NCI-H1436 treated with DMSO at 0.1 percent for 48 hours (cell line): ENCODE measurements at regions not wholly inside any gene's neighbourhood (a gene's known extent, or its start where the extent isn't known, plus 50 kb on each side); places are given as distances from the start of the nearest gene placed in this dataset.

Source experiments
- DNase-seq: peaks from one replicate; lab custom pipeline; 2025; lab: John Stamatoyannopoulos, UW

DNA sequence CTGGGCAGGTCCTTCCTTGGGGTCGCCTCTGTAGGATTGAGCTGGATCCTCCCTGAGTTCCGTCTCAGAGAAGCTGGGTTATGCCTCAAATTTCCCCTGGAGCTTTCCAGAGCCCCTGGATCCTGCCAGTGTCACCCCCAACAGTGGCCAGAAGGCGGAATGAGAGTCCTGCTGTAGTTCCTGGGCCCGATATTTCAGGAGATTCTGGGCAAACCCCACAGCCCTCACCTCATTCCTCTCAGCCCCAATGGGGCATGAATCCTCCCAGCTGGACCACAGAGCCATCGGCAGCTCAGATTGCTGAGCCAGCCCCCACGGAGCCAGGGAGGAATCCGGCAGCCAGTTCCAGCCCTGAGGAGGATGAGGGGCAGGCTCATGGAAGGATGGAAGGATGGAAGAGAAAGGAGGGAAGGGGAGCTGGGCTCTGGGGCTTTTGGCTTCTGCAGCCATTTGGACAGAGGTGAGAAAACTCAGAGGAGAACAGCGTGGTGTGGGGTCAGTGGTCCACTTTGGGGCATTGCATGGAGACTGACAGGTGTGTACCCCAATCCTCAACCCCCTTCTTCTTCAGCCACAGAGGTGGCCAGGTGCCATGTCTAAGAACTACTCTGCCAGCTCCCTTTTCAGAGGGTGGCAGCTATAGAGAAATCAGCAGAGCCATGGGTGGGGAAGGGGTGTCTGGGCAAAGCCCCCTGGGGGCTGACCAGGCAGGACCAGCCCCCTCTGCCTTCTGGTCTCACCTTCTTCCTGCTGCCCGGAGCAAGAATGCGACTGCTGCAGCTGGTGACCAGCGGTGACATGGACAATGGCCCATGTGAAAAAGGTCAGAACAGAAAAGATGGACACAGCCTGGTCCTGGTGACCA is 867.6 kb downstream of the TBC1D22A start:
- no peak for DNase-seq

DNA sequence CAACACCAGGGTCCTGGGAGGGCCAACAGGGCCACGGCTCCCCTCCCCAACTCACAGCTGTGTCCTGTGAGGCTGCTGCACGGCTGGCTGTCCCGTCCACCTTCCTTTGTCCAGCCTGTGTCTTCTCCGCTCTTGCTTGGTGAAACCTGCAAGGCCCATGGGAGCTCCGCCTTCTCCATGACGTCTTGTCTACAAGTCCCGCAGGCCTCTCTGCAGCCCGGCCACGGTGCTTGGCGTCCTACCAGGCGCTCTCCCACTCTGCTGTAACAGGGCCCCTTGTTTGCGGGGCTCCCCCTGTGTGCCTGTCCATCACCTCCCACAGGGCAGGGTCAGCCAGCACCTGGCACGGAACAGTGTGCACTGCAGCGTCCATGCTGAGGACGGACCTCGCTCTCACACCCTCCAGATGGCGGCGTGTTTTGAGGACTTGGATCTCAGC is 866.8 kb downstream of the TBC1D22A start:
- no peak for DNase-seq

DNA sequence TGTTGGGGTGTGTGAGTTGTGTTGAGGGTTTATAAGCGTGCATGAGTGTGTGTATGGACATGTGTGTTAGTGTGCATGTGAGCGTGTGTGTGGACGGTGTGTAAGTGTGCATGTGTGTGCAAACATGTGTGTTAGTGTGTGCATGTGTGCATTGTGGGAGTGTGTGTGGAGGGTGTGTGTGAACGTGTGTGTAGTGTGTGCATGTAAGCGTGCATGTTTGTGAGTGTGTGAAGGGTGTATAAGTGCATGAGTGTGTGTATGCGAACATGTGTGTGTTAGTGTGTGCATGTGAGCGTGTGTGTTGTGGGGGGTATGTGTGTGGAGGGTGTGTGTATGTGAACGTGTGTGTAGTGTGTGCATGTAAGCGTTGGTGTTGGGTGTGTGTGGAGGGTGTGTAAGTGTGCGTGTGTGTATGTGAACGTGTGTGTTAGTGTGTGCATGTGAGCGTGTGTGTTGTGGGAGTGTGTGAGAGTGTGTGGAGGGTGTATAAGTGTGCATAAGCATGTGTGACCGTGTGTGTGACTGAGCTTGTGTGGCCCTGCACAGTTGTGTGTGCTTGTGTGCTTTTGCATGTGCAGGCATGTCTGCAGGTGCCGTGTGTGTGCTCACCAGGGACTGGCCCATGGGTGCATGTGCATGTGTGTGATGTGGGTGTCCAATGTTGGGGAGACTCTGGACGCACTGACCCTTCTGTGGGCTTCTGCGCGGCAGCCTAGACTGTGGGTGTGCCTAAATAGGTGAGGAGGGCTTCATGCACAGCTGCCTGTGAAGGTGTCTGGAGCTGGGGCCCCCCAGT is 866.2 kb downstream of the TBC1D22A start:
- DNase-seq, result no peak

DNA sequence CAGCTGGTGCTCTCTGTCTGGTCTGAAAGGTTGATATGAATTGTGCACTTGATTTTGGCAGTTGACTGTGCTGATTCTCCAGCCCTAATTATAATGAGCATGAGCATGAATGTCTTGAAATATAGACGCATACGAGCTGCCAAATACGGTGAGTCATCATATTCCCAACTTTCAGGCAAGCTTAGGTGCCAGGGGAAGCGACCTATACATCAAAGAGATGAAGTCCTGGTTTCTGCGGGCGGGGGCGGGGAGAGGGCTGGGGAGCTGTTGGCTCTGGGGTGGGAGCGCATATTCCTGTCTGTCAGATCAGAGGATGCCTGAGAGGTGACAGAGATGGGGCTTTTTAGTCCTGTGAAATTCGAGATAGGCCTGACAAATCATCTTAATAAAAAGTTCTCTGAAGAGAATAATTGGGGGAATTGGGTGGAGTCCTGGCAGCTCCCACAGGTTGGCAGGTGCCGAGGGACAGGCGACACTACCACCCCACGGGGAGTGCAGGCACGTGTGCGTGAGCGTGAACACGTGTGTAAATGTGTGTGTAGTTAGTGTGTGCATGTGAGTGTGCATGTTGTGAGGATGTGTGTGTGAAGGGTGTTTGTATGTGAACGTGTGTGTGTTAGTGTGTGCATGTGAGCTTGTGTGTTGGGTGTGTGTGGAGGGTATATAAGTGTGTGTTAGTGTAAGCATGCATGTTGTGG is 865.3 kb downstream of the TBC1D22A start:
- DNase-seq, result no peak

DNA sequence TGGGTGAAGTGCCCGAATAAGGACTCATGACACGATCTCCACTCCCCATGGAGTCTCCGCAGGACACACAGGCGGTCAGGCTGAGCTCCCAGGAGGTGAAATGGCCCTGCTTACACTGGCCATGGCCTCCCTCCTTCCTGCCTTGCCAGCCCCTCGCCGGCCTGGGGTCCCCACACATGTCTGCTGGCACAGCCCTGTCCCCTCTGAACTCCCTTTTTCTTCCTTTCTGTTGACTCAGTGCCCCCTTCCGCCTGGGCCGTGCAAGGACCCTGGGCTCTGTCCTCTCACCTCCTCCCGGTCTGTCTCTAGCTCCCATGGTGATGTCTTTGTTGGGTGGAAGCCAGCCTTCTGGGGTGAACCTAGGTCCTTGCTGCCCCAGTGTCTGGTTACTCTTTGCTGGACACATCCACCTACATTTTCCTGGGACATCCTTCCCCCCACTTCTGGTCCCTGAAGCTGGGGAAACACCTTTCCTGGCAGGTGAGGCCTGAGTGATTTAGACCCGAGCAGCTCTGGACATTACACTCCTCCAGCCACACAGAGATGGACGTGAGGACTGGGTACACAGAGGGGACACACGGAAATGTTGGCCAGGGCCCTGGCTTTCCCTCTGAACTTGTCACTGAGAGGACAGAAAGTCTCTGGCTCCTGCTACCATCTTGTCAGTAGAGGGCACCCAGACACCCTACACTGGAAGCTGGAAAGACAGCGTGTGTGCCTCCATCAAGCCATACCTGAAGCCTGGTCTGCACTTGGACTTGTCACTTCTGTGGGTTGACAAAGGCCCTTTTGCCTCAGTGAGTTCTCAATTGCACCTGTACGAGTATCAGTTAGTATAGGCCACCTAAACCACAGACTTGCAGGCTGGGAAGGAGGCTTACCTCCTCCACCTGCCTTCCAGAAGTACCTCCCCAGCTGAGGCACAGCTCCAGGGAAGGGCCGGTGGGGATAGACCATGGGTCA is 864.3 kb downstream of the TBC1D22A start:
- no peak for DNase-seq

DNA sequence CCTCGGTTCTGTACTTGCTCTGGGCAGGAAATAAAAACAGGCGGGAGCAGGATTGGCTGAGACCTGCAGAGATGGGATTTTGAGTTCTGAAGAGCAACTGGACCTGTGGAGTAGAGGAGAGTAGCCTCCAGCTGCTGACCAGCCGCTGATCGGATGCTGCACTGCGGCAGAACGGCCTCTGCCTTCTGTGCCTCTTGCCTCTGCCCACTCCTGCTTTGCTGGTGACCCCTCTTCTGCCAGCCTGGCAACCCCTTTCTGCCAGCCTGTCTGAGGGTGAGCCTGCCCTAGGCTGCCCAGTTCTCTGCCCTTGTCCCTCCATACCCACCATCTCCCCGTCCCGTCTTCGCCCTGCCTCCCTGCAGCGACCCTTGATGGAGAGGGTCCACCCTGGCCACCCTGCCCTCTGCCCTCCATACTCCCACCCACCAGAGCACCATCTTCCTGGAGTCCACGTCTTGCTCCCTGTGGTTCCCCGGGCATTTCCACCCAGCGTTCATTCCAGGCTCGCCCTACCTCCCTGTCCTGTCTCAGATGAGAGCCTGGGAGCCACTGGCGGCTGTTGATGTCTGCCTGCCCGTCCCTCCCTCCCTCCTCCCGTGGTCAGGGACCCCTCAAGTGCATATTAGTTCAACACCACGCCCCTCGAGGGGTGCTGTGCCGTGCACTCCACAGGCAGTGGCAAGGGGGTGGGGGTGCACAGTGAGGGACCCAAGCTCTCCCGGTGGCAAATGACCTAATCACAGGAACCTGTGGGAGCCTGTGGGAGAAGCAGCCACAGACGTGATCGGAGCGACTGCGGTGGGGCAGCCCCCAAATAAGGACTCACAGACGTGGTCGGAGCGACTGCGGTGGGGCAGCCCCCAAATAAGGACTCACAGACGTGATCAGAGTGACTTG is 863.3 kb downstream of the TBC1D22A start:
- DNase-seq, result no peak

DNA sequence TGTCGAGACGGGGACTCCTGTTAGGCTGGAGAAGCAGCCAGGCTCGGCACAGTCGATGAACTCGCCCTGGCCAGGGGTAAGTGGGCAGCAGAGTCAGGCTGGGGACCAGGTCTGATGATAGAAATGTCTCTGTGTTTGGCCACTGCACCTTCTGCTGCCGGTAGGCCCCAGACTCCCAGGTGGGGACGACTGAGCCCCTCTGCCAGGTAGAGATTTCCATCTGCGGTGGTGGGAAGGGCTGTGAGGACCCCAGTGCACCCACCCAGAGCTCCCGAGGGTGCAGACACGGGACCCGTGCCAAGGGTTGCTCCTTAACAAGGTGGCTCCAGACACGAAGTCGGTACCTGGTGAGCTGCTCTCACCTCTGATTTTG is 862.5 kb downstream of the TBC1D22A start:
- DNase-seq, result no peak

DNA sequence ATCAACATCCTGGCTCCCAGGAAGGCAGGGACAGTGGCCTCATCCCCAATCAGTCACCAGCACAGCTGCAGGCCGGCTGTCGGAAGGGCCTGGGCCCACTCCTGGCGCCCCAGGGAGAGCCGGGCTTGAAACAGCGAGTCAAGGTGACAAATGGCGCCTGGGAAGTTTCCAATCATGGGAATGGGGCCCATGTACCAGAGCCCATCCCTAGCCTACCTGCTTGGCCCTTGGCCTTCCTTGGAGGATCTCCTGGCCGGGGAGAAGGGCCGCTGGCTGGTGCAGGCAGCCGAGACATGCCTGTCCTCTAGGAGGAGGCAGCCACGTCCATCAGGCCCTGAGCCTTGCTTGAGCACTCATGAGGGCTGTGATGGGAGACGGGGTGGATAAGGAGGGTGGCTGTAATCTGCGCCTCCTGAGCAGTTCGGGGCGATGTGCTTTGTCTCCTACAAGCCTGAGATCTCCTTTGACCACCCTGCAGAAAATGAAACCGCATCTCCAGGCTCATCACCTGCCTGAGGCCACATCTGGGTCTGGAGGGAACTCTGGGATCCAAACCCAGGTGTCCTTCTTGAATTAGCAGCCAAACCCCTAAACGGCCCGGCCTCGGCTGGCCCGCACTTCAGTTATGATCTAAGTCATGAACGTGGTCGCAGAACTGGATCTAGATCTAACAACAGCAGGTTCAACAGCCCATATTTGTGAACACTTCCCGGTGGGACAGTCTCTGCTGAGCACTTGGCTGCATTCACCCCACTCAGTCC is 862.0 kb downstream of the TBC1D22A start:
- no peak for DNase-seq

DNA sequence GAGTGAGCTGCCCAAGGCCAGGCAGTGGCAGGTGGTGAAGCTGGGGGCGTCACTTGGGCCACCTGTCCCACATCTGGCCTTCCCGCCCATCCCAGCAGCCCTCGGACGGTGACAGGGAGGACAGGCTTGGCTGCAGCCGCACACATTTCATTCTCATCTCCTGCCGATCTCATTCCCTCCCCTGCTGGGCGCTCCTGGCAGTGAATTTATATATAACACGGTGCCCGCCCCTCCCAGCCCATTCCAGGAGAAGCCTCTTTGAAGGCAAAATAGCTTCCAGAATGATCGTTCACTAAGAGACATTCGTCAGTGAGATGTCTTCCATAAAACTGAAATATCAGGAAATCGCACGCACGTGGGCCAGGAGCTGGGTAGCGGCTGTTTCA is 861.3 kb downstream of the TBC1D22A start:
- DNase-seq, result no peak

DNA sequence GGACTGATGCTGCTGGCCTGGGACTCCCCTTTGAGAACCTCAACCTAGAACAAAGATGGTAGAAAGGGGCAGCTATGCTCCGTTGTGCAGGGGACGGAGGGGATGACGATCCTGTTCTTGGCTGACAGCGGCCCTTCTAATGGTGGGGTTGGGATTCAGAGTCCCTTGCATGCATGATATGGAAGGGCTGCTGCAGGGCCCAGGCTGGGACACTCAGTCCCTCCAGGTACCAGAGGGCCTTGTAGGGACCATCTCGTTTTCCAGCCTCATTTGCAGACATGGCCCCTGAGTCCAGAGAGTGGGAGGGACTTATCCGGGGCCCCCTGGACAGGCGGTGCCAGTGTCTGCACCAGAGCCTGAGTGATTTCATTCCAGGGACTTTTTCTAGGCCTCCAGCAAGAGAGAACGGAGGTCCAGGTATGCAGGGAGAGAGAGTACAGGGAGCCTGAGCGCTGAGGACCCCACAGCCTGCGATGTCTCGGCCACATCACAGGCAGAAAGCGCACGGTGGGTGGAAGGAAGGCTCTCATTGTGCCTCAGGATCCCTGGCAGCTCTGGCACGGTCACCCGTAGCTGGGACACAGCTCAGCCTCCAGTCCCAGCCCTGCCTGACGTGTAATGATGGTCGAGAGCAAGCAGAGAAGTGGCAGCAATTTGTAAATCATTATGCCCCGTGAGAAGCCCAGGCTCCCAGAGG is 860.8 kb downstream of the TBC1D22A start:
- DNase-seq, result no peak

DNA sequence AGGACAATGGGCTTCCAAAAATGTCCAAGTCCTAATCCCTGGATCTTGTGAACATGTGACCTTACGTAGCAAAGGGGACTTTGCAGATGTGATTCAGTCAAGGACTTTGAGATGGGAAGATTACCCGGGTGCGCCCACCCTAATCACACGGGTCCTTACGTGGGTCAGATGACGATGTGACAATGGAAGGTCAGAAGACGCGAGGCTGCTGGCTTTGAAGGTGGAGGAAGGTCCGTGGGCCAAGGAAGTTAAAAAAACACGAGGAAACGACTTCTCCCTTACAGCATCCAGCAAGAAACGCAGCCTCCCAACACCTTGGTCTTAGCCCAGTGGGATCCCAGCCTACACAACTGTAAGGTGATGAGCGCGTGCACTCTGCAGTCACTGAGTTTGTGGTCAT is 860.1 kb downstream of the TBC1D22A start:
- DNase-seq, result no peak

DNA sequence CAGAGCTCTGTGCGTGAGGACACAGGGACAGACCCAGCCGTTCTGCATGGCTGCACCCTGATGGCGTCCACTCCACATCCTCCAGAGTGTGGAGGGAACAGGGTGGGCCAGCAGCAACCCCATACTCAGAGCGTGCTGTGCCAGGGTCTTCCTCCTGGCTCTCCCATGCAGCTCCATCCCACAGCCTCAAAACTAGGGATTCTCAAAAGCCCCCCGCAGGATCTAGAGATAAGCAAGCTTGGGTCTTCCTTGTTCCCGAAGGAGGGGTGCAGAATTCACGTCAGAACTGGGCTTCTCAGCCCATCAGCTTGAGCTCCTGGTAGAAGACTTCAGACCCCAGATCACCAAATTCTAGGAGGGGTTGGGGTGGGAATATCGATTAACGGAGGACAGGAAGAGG is 858.8 kb downstream of the TBC1D22A start:
- no peak for DNase-seq

DNA sequence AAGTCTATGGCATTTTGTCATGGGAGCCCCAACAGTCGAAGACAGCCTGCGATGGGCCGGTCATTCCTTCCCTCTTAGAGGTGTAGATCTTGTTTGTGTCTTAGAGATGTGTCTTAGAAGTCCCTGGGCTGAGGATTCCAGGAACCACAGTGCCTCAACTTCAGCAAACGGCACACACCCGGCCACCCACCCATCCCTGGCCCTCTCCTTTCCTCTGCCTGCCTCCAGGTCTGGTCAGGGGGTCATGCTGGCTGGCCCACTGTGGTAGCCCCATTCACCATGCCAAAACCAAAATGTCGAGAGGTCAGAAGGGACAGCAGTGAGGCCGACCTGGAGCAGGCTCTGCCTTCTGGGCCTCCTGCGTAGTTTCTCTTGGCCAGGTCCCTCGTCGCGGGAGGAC is 857.9 kb downstream of the TBC1D22A start:
- DNase-seq, result no peak

DNA sequence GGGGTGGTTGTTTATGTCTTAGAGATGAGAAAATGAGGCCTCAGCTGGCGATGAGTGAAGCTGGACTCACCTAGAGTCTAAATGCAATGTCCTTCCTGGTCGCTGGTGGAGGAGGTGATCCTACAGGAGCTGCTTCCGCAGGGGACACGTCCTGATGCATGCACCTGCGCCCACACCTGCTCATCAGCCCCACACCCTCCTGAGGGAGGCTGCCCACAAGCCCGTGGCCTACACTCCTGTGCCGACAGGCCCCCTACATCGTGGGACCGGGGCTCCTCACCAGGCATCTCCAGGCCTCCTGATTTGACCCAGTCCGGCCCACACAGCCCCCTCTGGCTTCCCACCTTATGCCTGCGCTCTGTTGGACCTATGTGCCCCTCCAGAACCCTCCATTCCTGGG is 857.2 kb downstream of the TBC1D22A start:
- no peak for DNase-seq

DNA sequence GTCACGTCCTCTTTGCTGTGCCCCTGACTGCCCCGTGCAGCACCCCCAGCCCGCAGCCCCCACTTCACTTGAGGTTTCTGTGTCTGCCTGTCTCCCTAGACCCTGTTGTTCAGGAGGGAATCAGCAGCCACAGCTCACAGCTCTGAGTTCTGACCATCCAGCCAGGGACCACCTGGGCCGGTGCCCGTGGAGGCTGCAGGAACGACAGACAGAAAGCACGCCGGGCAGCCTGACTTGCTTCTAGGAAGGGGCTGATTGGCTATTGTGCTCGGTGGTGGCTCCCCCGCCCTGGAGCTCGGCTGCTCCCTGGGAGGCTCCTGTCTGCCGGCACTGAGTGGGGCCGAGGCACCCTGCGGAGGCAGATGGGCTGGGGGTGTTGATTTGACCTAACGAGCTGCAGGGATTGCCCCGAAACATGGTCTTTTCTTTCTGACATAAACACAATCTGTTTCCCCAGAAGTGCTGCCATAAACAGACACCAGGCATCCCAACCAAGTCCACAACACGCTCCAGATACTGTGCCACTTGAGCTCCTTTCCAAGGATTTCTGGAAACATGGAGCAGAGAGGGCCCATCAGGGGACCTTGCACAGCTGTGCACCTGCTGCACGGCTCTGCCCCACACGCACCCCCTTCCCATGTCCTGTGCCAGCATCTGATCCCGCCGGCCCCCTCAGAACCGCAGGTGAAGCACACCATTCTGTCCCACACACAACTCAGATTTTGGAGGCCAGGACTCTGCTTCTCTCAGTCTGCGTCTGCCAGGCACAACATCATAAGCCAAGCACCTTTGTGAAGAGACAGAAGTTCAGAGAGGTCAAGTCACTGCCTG is 855.9 kb downstream of the TBC1D22A start:
- no peak for DNase-seq

DNA sequence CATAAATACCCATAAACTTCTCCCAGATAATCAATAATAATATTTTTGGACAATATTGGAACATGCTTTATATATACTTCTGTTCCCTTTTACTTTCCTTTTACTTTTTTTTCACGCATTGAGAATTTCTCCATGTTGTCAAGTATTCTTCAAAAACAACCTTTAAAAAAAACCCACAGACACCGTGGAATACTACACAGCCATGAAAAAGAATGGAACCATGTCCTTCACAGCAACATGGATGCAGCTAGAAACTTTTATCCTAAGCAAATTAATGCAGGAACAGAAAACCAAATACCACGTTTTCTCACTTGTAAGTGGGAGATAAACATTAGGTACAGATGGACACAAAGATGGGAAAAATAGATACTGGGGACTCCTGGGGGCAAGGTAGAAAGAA is 854.7 kb downstream of the TBC1D22A start:
- DNase-seq, result no peak

DNA sequence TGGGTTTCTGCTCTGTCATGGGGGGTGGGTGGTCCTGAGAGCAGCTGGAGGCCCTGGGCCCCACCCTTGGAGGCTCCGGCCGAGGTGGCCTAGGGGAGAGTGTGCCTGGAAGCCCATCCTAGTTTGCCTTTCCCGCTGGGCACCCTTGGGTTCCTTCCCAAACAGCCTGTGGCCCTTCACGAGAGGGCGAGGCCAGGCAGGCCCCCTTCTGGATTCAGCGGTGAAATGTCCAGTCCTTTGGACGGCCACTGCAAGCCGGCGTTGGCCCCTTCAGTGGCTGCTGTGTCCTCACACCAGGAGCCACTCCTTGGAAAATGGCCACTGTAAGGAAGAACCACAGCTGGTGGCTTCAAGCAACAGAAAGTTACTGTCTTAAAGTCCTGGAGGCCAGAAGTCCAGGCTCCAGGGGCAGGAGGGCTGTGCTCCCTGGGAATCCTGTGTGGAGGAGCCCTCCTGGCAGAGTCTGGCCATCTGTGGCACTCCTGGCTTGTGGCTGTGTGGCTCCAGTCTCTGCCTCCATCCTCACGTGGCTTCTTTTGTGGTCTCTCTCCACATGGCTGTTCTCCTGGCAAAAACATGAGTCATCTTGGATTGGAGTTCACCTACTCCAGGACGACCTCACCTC is 854.1 kb downstream of the TBC1D22A start:
- DNase-seq, result no peak

DNA sequence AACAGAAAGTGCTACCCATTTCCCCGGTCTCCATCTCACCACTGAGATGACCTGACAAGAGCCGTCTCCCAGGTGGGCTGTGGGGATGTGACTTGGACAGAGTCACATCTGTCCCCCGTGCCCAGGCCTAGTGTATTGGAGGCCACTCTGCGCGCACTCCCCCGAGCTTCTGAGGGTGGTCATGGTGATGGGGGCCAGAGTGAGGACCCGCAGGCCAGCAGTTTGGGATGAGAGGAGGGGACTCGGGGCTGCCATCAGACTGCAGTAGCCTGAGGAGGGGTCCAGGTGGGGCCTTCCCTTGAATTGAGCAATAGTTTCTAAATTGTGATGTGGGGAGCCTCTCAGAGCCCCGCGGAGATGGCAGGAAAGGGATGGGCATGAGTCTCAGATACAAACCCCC is 852.6 kb downstream of the TBC1D22A start:
- no peak for DNase-seq
